Keratinocyte (primary cell): ENCODE measurements at regions not wholly inside any gene's neighbourhood (a gene's known extent, or its start where the extent isn't known, plus 50 kb on each side); places are given as distances from the start of the nearest gene placed in this dataset.

Experiments
- EZH2 ChIP-seq: IDR thresholded peaks from one replicate; pipeline ENCODE4 v1.6.1; 2012; ENCODE audit warnings: inconsistent platforms, mild to moderate bottlenecking, low read length, moderate library complexity
- TF ChIP-seq, protein P1 (sequence below), 3 experiments: IDR thresholded peaks in 1 of 3; conservative IDR thresholded peaks in 1 of 3; optimal IDR thresholded peaks in 1 of 3; 2 replicates in 2 of 3; 3 replicates in 1 of 3; pipeline versions ENCODE3 to v1.5.1; 2011; ENCODE audit warnings: low read length in 3 of 3, mild to moderate bottlenecking in 3 of 3, moderate library complexity in 2 of 3, control low read depth in 1 of 3, inconsistent platforms in 1 of 3; ENCODE audit not compliant: insufficient read depth in 2 of 3; ENCODE audit errors: extremely low read depth in 1 of 3

DNA sequence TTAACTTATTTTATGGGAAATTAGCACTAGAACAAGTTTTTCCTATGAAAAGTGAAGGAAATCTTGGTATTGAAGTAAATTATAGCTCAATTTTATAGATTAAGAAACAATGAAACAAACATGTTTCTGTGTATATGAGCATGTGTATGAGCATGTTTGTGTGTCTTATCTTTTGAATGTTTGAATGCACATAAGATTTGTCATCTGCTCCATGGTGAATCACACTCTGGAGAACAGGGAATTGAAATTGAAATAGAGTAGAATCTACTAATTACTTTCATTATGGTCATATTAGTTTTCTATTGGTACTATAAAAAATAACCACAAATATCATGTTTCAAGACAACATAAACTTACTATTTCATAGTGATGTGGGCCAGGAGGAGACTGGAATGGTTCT, 646.6 kb downstream of the OTOL1 start:
- TF ChIP-seq, protein P1, sequence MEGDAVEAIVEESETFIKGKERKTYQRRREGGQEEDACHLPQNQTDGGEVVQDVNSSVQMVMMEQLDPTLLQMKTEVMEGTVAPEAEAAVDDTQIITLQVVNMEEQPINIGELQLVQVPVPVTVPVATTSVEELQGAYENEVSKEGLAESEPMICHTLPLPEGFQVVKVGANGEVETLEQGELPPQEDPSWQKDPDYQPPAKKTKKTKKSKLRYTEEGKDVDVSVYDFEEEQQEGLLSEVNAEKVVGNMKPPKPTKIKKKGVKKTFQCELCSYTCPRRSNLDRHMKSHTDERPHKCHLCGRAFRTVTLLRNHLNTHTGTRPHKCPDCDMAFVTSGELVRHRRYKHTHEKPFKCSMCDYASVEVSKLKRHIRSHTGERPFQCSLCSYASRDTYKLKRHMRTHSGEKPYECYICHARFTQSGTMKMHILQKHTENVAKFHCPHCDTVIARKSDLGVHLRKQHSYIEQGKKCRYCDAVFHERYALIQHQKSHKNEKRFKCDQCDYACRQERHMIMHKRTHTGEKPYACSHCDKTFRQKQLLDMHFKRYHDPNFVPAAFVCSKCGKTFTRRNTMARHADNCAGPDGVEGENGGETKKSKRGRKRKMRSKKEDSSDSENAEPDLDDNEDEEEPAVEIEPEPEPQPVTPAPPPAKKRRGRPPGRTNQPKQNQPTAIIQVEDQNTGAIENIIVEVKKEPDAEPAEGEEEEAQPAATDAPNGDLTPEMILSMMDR (optimal IDR thresholded peaks at IDR 0.05 in 1 of 3, IDR thresholded peaks at IDR 0.05 in 1 of 3, conservative IDR thresholded peaks at IDR 0.05 in 1 of 3; ENCODE audit: extremely low read depth in 1 of 3, insufficient read depth in 2 of 3, low read length in 3 of 3): no peak
- TF ChIP-seq EZH2: no peak
